Hematopoietic multipotent progenitor cell (in vitro differentiated cells): ENCODE measurements at regions not wholly inside any gene's neighbourhood (a gene's known extent, or its start where the extent isn't known, plus 50 kb on each side); places are given as distances from the start of the nearest gene placed in this dataset.

Experiments
- DNase-seq, 3 donors: peaks; one replicate each; pipeline ENCODE4 v3.0.0-alpha.2; 2011 to 2015; ENCODE audit warnings: low read depth in 2 of 3, low spot score in 2 of 3

DNA sequence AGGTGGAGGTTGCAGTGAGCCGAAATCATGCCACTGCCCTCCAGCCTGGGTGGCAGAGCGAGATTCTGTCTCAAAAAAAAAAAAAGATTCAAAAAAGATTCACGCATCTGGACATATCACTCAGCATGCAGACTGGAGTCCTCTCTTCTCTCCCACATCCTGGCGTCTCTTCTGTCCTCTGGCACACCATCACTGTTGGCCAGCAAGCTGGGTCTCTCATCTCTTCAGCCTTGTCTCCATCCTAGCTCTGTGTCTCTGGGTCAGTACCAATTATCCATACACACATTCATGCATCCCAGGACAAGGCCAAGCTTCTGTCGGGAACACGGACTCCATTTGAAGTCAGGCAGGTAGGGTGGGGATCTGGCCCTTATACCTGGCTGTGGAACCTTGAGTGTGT is 105.5 kb upstream of the MAP1LC3B2 start:
- DNase-seq, result no peak

DNA sequence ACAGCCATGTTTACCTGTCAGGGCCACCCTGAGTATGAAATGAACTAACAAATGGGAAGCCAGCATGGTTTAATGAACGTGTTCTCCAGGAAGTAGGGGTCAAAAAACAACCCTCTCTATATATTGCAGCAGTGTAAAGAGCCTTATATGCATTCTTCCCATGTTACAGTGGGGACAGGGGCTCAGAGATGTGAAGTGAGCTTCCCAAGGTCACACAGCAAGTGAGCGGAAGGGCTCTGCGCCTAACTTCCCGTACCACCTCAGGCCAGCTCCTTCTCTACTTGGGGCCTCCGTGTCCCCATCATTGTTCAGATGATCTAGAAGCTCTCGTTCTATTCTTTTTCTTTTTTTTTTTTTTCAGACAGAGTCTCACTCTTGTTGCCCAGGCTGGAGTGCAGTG is 105.1 kb upstream of the MAP1LC3B2 start:
- DNase-seq, result no peak

DNA sequence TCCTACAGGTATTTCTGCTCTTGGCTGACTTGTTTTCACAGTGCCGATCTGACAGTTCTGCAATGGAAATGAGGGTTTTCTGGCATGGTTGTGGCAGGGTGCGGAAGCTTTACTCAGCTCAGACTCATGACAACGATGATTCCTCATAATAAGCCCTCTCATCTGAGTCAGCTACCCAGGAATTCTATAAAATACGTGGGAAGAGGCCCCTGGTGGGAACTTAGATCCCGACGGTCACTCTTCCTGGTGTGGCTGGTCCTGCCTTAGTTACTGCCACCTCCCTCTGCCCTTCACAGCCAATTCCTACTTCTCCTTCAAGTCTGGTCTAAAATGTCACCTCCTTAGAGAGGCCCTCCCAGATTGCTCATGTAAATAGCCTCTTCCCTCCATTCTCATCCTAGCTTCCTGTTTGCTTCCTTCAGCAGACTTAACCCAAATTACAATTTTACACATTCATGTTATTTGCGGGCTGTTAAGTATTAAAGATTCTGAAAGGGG is 104.2 kb upstream of the MAP1LC3B2 start:
- no peak for DNase-seq

DNA sequence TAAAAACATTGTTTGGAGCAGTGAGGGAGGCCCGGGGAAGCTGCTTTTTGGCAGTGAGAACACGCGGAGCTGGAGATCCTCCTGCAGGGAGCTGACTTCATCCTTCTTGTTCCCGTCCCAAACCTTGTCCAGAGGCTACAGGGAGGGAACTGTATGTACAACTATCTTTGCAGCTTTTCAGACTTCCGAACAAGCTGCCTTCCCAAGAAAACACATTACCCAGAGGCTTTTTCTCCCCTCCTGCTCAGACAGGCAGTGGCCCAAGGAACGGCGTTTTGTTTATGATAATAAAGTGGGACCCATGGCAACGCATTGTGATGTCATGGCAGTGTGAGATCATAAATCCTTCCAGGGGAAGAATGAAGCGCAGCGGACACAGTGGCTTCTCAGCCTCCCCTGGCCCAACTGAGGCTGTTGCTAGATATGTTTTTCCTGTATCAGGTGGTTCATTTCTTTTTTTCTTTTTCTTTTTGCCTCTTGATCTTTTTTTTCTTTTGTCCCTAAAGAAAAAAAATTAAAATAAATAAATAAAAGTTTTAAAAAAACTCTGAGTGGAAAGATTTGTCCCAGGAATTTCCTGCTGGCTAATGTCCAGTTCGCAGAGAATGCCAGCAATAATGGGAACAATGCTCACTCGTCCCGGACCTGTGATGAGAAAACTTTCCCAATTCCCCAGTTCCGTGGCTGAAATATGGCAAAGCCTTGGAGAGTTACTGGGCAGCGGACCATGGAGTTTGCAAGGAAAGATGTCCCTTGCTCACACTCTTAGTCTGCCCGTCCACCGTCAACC is 103.4 kb upstream of the MAP1LC3B2 start:
- DNase-seq, result peak in 2 of 3 donors; percentile 86 to 94

DNA sequence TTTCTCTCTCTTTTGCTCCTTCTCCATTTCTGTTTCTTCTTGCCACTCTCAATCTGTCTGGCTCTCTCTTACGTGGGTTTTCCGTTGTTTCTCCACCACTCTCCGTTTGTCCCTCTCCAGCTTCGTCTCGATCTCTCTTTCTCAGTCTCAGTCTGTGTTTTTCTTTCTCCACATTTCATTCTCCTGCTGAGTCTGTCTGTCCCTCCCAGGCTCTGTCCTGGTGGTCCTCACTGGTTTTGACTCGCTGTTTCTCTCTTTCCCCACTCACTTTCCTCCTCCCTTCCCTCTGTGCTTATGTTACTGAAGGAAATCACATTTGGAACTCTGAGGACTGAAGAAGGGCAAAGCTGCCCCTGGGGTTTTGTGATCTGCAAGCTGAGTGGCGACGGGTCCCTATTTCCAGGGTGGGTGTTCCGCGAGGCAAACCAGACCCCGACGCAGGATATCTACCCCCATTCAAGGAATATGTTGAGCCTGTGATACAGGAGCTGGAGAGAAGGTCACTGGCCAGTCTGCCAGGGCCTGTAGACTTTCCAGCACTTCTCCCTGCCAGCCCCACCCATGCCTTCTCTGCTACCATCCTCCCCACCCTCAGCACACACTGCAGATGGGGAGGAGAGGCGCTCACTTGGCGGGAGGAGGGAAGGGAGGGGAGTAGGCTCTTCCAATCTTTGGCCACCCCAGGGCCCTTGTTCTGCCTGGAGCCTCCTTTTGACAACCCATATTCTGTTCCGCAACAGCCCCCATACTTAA is 102.7 kb upstream of the MAP1LC3B2 start:
- DNase-seq, result no peak

DNA sequence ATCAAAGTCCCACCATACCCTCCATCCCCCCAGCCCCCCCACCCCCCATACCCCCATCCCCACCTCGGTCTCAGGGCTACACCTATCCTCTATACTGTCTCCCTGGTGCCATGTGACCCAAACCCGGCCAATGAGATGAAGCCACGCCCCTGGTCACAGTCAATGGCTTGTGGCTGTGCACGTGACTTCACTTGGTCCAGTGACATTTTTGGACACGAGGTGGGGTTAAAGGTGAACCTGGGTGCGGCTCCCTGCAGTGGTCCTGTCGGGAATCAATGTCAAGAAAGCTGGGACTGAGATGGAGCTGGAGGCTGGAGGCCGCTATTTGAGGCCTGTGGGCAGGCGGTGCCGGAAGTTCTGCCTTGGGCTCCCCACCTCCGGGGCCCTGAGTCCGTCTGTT is 100.7 kb upstream of the MAP1LC3B2 start:
- no peak for DNase-seq

DNA sequence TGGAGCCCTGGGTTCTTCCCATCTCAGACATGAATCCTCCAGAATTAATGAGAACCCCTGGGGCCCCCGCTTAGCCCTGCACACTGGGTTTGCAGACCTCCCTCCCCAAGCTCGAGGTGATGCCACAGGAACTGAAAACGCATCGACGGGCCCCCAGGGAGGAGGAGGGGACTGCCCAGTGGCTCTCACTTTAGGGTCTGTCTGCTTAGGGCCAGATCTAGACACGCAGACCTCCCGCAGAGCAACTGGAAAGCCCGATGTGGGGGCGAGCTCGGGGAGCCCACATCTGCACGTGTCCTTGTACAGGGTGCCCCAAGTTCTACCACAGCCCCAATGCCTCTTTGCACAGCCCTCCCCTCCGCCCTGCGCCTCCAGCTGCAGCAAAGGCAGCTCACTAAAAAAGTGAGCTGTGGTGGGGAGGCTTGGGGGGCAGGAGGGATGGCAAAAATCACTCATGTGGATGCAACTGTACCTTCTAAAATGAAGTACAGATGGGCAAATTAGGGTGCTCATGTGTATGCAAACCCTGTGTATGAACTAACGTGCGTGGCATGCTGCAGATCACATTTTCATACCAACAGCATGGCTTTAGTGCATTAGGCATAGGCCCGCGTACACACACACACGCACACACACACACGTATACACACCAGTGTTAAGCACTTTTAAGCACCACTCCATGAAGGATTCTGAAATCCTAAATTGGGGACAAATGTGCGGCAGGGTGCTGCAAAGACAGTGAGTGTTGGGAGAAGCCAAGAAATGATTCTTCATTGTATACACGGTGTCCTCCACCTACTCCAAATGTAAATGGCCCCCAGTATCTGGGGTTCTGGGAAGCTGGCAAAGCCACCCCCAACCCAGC is 99.9 kb upstream of the MAP1LC3B2 start:
- no peak for DNase-seq

DNA sequence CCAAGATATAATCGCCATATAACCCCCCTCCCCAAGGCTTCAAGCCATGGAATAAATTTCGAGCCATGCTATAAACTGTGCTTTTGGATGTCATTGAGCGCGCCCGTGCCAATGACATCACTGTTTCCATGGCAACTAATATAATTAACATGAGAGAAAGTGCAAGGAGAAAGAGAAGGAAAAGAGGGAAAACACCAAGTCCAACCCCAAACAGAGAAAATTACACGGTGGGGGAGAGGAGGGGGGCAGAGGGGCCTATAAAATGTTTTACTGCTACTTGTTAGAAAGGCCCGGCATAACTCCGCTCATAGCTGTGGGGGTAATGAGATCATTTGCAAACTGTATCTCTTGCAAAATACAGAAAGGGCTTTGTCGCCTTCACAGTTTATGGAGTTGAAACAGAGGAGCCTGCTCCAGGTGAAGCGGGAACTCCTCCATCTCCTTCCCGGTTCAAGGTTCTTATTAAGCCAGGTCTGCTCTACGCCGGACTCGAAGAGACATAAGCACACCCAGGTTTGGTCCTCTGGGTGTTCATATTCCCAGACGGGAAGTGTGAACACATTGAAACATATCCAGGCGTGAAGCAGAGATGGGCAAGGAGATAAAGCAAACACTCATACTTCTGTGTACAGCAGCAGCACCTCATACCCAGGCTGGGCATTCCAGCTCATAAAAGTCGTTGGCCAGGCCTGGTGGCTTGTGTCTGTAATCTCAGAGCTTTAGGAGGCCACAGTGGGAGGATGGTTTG is 99.1 kb upstream of the MAP1LC3B2 start:
- no peak for DNase-seq

DNA sequence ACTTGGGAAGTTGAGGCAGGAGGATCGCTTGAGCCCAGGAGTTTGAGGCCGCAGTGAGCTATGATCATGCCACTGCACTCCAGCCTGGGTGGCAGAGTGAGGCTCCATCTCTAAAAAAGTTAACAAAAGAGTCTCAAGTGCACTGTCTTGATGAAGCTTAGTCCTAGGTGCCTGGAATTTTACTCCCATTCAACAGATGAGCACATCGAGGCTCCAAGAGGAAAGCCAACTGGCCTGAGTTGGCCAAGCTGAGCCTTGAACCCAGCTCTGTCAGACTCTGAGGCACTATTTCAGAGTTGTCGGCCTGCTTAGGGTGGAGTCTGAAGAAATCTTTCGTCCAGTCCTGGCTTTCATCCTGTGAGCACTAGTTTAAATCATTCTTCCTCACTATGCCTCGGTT is 98.1 kb upstream of the MAP1LC3B2 start:
- DNase-seq, result no peak

DNA sequence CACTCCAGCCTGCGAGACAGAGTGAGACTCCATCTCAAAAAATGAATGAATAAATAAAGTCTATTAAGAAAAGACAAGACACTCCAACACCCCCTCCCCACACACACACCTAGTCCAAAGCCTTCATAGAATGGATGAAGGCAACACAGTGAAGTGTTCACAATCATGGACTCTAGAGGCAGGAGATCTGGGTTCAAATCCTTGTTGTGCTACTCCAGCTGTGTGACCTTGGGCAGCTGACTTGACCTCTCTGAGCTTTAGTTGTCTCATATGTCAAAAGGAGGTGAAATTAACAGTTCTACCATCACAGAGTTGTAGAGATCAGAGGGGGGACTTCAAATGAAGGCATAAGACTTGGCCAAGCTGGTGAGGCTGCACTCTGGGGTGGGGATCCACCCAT is 95.8 kb upstream of the MAP1LC3B2 start:
- DNase-seq, result no peak

DNA sequence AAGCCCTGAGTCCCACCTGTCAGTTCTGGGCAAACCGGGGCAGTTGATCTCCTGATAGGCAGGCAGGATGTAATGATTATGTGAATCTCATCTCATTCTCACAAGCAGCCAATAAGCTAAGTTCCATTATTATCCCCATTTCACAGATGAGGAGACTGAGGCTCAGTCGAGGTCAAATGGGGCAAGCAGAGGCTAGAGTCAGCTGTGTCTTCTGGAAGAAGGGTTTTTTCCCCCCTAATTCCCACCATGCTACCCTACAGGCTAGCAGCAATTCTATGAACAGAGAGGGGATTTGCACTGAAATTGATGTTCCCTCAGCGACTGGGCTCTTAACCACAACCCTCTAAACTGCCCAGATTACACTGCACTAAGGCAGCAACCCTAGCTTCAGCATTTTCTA is 93.8 kb upstream of the MAP1LC3B2 start:
- no peak for DNase-seq

DNA sequence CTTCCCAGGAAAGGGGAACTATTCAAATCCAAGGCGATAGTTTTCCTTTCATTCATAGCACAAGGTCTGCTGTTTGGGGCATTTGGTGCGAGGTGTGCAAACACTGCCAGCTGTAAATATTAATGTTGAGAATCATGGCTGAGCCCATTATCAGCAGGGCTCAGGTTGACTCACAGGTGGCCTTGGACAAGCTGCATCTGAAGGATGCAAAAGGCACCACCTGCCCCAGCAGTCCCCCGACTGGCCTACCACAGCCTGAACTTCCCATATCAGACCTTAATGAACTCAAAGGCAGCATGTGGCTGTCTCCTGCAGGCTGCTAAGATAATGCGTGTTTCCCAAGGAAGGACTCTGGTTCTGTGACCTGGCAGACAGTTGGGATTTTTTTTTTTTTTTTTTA is 93.3 kb upstream of the MAP1LC3B2 start:
- DNase-seq, result peak in 1 of 3 donors; percentile 25

DNA sequence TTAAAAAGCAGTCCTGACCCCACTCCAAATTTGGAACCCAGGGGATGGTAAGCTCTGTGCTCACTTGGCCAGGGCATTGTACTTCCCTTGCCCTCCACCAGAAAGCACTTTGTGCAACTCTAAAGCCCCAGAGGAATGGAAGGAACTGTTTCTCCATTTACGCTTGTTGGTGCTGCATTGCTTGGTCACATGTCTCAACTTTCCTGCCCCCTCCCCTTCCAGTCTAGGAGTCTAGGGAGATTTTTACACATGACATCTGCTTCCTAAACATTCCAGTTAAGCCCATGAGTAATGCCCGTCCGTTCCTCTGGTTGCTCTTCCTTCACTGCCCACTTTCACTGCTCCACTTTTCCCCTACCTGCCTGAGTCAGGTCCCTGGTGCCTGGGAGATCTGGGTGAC is 92.6 kb upstream of the MAP1LC3B2 start:
- DNase-seq, result no peak

DNA sequence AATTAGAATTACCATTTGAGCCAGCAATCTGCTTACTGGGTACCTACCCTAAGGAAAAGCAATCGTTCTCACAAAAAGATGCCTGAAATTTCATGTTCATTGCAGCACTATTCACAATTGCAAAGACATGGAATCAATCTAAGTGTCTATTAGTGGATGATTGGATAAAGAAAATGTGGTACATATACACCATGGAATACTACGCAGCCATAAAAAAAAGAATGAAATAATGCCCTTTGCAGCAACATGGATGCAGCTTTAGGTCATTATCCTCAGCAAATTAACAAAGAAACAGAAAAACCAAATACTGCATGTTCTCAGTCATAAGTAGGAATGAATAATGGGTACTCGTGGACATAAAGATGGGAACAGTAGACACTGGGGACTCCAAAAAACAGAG is 89.8 kb upstream of the MAP1LC3B2 start:
- no peak for DNase-seq

DNA sequence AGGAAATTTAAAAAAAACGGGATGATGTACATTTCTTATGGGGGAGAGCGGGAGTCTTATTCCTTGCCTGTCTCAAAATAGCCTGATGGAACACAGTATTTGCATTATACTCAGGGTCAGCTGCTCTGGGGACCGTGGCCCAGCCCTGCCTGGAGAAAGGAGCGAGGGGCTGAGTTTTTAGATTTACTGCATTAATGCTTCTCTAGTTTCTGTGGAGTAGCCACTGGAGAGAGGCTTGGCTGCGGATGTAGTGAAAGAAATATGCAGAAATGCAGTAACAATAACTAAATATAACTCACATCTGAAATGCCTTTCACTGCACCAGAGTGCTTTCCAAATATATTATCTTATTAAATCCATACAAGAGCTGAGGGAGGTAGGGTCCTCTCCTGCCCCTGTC is 87.6 kb upstream of the MAP1LC3B2 start:
- DNase-seq, result no peak

DNA sequence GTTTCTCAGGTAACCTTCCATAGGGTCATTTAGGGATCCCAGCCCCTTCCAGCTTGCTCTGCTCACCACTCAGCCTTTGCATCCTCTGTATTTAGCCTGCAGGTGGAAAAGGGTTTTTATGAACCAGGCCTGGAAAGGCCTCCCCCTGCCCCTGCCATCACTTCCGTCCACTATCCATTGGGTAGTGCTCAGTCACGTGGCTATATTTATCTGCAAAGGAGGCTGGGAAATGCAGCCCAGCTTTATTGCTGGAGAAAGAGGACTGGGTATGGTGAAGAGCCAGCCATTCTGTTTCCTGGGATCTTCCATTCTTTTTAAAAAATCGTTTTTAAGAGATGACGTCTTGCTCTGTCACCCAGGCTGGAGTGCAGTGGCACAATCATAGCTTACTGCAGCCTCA is 87.0 kb upstream of the MAP1LC3B2 start:
- no peak for DNase-seq

DNA sequence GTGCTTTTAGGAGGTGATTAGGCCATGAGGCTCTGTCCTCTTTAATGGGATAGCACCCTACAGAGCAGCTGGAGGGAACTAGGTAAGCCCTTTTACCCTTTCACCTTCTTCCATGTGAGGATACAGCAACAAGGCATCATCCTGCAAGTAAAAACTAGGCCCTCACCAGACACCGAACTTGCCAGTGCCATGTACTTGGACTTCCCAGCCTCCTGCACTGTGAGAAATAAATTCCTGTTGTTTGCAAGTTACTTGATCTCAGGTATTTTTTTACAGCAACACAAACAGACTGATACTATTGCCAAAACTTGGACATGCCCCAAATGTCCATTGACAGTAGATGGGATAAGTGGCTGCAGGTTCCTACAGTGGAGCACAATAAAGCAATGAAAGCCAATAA is 85.8 kb upstream of the MAP1LC3B2 start:
- DNase-seq, result no peak

DNA sequence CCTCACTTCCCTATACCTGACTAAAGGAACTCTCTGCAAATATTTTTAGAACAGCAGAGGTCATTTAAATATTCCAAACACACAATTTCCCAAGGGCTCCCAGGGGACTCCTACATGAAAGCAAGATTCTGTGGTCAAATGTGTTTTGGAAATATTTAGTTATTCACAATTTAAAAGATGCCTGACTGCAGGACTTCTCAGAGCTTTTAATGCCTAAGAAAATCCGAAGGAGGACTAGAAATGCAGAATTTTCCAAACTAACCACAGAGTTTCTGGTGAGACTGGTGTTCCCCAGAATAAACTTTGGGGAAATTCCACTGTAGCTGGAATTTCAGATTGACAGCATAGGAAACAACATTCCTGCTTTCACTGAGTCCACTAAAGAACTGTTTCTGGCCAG is 84.8 kb upstream of the MAP1LC3B2 start:
- DNase-seq, result no peak

DNA sequence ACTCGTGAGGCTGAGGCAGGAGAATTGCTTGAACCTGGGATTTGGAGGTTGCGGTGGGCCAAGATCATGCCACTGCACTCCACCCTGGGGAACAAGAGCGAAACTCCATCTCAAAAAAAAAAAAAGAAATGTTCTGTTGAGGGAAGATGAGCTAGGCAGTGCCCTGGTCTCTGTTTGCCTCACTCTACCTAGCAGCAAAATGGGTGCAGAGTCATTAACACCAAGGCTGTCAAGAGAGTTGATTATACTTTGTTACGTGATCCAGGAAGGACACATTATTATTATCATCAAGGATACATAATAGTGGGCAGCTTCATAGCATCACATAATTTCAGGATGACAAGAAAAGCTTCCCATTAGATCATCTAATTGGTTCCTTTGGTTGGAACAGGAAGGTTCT is 84.3 kb upstream of the MAP1LC3B2 start:
- DNase-seq, result no peak

DNA sequence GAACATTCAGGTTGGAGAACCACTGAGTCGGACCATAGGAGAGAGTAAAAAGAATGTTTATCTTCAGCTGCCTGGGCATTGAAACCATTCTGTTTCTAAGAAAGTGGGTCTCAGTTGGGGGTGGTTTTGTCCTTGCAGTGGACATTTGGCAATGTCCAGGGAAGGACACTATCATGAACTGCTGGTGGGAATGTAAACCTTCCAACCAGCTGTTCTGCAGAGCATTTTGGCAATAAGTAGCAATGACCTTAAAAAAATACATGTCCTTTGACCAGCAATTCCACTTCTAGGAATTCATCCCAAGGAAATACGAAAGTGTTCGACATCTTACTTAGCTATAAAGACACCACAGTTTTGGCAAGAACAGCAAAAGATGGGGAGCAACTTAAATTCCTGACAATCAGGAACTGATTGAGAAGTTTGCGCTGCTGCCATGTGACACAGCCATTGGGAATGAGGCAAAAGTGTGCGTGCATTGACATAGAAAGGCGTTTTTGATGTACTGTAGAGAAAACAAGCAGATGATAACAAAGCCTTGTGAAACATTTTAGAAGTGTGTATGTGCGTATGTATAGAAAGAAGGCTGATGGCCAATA is 82.9 kb upstream of the MAP1LC3B2 start:
- DNase-seq, result no peak
